A549 (cell line): ENCODE measurements at regions not wholly inside any gene's neighbourhood (a gene's known extent, or its start where the extent isn't known, plus 50 kb on each side); places are given as distances from the start of the nearest gene placed in this dataset.
"Not testable (repeated sequence)": the region's sequence is repeated elsewhere in the genome, so short reads cannot be mapped to it uniquely, and the experiment has no call there.

Experiments used
- ATAC-seq, 2 experiments: fragments of 200-7000 bp in 1 of 2; fragments of >200 bp in 1 of 2; cut with Nextera tagmentation in 1 of 2; cut with Tn5 transposase in 1 of 2; 3 replicates each; pipeline versions ENCODE4 v1.8.0 to v1.9.1; 2018 to 2020; ENCODE audit warnings: mild to moderate bottlenecking in 1 of 2, moderate library complexity in 1 of 2
- CTCF ChIA-PET: fragments of 300-600 bp; sonication (Branson Sonifier 250); formaldehyde crosslinking; extraction: SDS; loops from one replicate; lab custom pipeline; 2021; ENCODE audit warnings: antibody characterized with exemption, inconsistent platforms; lab: Yijun Ruan, JAX
- POLR2A ChIA-PET: fragments of 350-600 bp; formaldehyde crosslinking; extraction: SDS; loops from one replicate; lab custom pipeline; 2021; ENCODE audit warnings: antibody characterized with exemption, inconsistent platforms; lab: Yijun Ruan, JAX
- DNase-seq, 2 experiments: peaks; one replicate each; pipeline versions ENCODE4 v3.0.0 to v3.0.0-alpha.2; 2011 to 2016; ENCODE audit warnings: low read depth in 1 of 2, low spot score in 1 of 2
- FAIRE-seq: peaks from 2 replicates; lab custom pipeline; 2011; peaks lifted over from hg19 to GRCh38; lab: Jason Lieb, UNC
- H3K27ac ChIP-seq, 2 experiments: fragments of >200 bp; sonication (Bioruptor Twin); formaldehyde crosslinking; 3 replicates each; pipeline ENCODE4 v1.5.1; 2016 to 2017
- H3K4me1 ChIP-seq: fragments of >200 bp; sonication (Bioruptor Twin); formaldehyde crosslinking; 3 replicates; pipeline ENCODE4 v1.6.1; 2016
- H3K4me2 ChIP-seq: fragments of >200 bp; sonication (Bioruptor Twin); formaldehyde crosslinking; 3 replicates; pipeline ENCODE4 v1.6.1; 2016
- H3K4me3 ChIP-seq: fragments of >200 bp; sonication (Bioruptor Twin); formaldehyde crosslinking; 3 replicates; pipeline ENCODE4 v1.5.1; 2016
- H3K9me3 ChIP-seq: fragments of >200 bp; sonication (Bioruptor Twin); formaldehyde crosslinking; 3 replicates; pipeline ENCODE4 v1.6.1; 2016
- BHLHE40 ChIP-seq: IDR thresholded peaks from 2 replicates; pipeline ENCODE4 v1.6.1; 2012; ENCODE audit warnings: low read depth, low read length, inconsistent platforms
- CBX8 ChIP-seq: fragments of 200-600 bp; sonication (generic); IDR thresholded peaks from 2 replicates; pipeline ENCODE4 v1.6.1; 2016
- EHF ChIP-seq: fragments of 250-450 bp; sonication (Bioruptor Pico); IDR thresholded peaks from 2 replicates; pipeline ENCODE4 v1.5.0; 2020; ENCODE audit warnings: mild to moderate bottlenecking
- FOSB ChIP-seq: fragments of 250-450 bp; sonication (Bioruptor Pico); IDR thresholded peaks from 2 replicates; pipeline ENCODE4 v1.5.0; 2020; ENCODE audit warnings: mild to moderate bottlenecking, moderate library complexity
- FOSL2 ChIP-seq, 2 experiments: fragments of 450-650 bp in 1 of 2; fragments of >200 bp in 1 of 2; sonication (Bioruptor Twin) in 1 of 2; formaldehyde crosslinking; IDR thresholded peaks; 2 replicates each; pipeline versions ENCODE4 v1.5.0 to v1.6.1; 2016 to 2020; ENCODE audit warnings: mild to moderate bottlenecking in 1 of 2, moderate library complexity in 1 of 2
- HOXB13 ChIP-seq: fragments of 250-450 bp; sonication (Bioruptor Pico); IDR thresholded peaks from 2 replicates; pipeline ENCODE4 v1.5.0; 2020; ENCODE audit warnings: low read depth, mild to moderate bottlenecking, moderate library complexity
- HOXB5 ChIP-seq: fragments of 250-450 bp; sonication (Bioruptor Pico); IDR thresholded peaks from 2 replicates; pipeline ENCODE4 v1.5.0; 2020; ENCODE audit warnings: mild to moderate bottlenecking, moderate library complexity
- MYC ChIP-seq: IDR thresholded peaks from 2 replicates; pipeline ENCODE4 v1.6.1; 2012; ENCODE audit warnings: mild to moderate bottlenecking, inconsistent platforms, low read length, improper control_type of control experiment, borderline replicate concordance
- POLR2A ChIP-seq: IDR thresholded peaks from 2 replicates; pipeline ENCODE4 v1.6.1; 2012; ENCODE audit warnings: mild to moderate bottlenecking, low read length
- RNF2 ChIP-seq: fragments of 200-600 bp; sonication (generic); IDR thresholded peaks from 2 replicates; pipeline ENCODE4 v1.6.1; 2016; ENCODE audit warnings: low read depth, mild to moderate bottlenecking, antibody characterized with exemption, moderate library complexity, borderline replicate concordance
- TFCP2L1 ChIP-seq: fragments of 250-450 bp; sonication (Bioruptor Pico); IDR thresholded peaks from 2 replicates; pipeline ENCODE4 v1.5.0; 2021; ENCODE audit warnings: mild to moderate bottlenecking
- ZSCAN20 ChIP-seq: fragments of 250-450 bp; sonication (Bioruptor Pico); IDR thresholded peaks from 2 replicates; pipeline ENCODE4 v1.8.0; 2022; ENCODE audit warnings: mild to moderate bottlenecking, moderate library complexity
- WGBS: methylation state at CpG from one replicate; pipeline ENCODE4 v1.1.6; 2017; ENCODE audit errors: missing lambda C conversion rate; 5-methylcytosine and 5-hydroxymethylcytosine counted together
- TF ChIP-seq, protein P1 (sequence below): IDR thresholded peaks from 2 replicates; pipeline ENCODE4 v1.6.1; 2012
- TF ChIP-seq, protein P2 (sequence below): fragments of >200 bp; sonication (Bioruptor Twin); formaldehyde crosslinking; IDR thresholded peaks from 3 replicates; pipeline ENCODE4 v1.6.1; 2016

DNA sequence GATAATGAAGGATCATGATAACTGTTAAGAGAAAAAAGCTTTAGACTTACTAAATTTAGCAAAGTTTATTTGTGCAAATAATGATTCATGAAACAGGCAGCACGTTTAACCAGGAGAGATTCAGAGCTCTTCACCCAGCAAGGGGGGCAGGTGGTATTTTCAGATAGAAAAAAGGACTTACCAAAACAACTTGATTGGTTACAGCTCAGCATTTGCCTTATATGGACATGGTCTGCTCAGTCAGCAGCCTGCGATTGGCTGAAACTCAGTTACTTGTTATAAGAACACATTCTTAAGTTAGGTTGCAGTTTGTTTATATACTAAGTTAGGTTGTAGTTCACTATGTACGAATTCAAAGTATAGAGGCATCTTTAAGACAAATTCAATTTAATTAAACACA is 165.6 kb downstream of the DUSP10 start:
- peak in 1 of 2 experiments; percentile 59 for DNase-seq
- no peak for FAIRE-seq
- no peak overlapping the region for H3K4me2 ChIP-seq
- ATAC-seq, result peak in 1 of 2 experiments; percentile 38; a peak in 2 of 6 replicates
- no peak overlapping the region for H3K4me3 ChIP-seq
- CTCF ChIA-PET, result no interaction called here
- WGBS, result 36% methylated on average over 3 of the region's 3 CpGs
- no peak overlapping the region for H3K27ac ChIP-seq
- POLR2A ChIA-PET, result no interaction called here
- H3K4me1 ChIP-seq, result no peaks in the 10 kb centered on the region
- TF ChIP-seq BHLHE40, result no peak
- 0 out of 3 replicates have a peak, but pooled peaks cover 5% of the 10 kb centered on the region for H3K9me3 ChIP-seq

DNA sequence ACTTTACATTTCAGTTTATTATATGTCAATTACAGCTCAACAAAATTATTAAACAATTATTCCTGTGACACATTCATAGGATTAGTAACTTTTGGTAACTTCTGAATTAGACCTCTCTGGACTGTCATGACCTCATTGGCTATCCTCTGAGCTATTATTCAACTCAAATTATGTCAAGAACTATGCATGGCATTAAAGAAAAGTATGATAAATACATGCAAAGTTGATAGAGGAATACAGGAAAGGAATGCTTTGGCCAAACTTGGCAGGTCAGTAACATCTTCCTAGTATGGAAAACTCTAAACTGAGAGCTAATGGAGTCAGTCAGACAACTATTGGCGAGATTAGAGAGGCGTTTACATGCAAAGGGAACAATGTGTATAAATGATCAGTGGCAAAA is 158.4 kb downstream of the DUSP10 start:
- H3K4me2 ChIP-seq, result no peak overlapping the region
- no peaks in the 10 kb centered on the region for H3K9me3 ChIP-seq
- ChIA-PET POLR2A (no interaction called here), CTCF (interaction anchor here (0.6 kb wide), 1 partner anchor 1115 kb away, joined by 4 read pairs; no protein-coding TSS in a partner anchor)
- no peak for ATAC-seq
- FAIRE-seq, result no peak
- H3K27ac ChIP-seq, result no peak overlapping the region
- no peak for DNase-seq
- no peak for TF ChIP-seq BHLHE40
- no peak for TF ChIP-seq HOXB5 (CRISPR knock-in tag)
- TF ChIP-seq ZSCAN20 (CRISPR knock-in tag), result no peak
- no peak for TF ChIP-seq FOSB (CRISPR knock-in tag)
- TF ChIP-seq, protein P1, sequence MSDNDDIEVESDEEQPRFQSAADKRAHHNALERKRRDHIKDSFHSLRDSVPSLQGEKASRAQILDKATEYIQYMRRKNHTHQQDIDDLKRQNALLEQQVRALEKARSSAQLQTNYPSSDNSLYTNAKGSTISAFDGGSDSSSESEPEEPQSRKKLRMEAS, result no peak
- no peak for TF ChIP-seq TFCP2L1 (CRISPR knock-in tag)
- TF ChIP-seq FOSL2 (IDR thresholded peaks at IDR 0.05), result no peak
- no peak for TF ChIP-seq FOSL2 (CRISPR knock-in tag; IDR thresholded peaks at IDR 0.05)
- no peaks in the 10 kb centered on the region for H3K4me1 ChIP-seq
- H3K4me3 ChIP-seq, result no peak overlapping the region
- WGBS, result 62% methylated on average over 2 of the region's 2 CpGs

DNA sequence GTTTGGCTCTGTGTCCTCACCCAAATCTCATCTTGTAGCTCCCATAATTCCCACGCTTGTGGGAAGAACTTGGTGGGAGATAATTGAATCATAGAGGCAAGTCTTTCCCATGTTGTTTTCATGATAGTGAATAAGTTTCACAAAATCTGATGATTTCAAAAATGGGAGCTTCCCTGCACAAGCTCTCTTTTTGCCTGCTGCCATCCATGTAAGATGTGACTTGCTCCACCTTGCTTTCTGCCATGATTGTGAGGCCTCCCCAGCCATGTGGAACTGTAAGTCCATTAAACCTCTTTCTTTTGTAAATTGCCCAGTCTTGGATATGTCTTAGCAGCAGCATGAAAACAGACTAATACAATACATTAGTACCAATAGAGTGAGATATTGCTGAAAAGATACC is 154.9 kb downstream of the DUSP10 start:
- POLR2A ChIA-PET, H3K4me3 ChIP-seq, ATAC-seq, H3K27ac ChIP-seq, H3K4me2 ChIP-seq, FAIRE-seq, H3K9me3 ChIP-seq, H3K4me1 ChIP-seq, DNase-seq: not testable (repeated sequence)
- 62% methylated on average over 1 of the region's 1 CpG for WGBS
- CTCF ChIA-PET, result interaction anchor here (0.8 kb wide), 1 partner anchor 172 kb away, joined by 3 read pairs; no protein-coding TSS in a partner anchor

DNA sequence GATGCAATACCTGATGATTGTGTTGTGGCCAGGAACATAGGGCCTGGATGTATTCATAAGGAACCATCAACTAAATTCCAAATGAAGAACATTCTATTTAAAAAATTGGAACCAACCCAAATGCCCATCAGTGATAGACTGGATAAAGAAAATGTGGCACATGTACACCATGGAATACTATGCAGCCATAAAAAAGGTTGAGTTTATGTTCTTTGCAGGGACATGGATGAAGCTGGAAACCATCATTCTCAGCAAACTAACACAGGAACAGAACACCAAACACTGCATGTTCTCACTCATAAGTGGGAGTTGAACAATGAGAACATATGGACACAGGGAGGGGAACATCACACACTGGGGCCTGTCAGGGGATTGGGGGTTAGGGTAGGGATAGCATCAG is 150.6 kb downstream of the DUSP10 start:
- DNase-seq, H3K4me2 ChIP-seq, ATAC-seq, CTCF ChIA-PET, H3K4me3 ChIP-seq, H3K4me1 ChIP-seq, H3K27ac ChIP-seq, H3K9me3 ChIP-seq, POLR2A ChIA-PET, FAIRE-seq: not testable (repeated sequence)

DNA sequence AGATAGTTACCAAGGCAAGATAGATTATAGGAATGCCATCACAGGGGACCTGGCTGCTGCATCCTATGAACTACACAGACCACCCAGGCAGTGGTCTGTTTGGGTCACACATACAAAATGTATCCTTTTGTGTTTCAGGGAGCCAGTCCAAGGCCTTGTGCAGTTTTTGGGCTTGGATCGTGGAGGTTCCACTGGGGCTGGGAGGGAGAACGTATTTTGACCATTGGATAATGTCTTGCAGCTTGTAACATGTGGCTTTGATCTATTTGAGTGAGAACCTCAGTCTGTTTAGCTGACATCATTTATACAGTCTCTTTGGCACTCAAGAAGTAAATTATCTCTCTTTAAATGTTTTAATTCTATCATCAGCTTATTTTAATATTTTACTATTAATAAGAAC is 147.3 kb downstream of the DUSP10 start:
- DNase-seq (no peak), ATAC-seq (no peak), FAIRE-seq (no peak)
- Histone ChIP-seq H3K4me3 (no peak overlapping the region), H3K27ac (no peak overlapping the region), H3K4me2 (no peak overlapping the region), H3K4me1 (no peaks in the 10 kb centered on the region), H3K9me3 (no peaks in the 10 kb centered on the region)
- CTCF ChIA-PET, result interaction anchor here (0.6 kb wide), 1 partner anchor 11 kb away, joined by 4 read pairs; no protein-coding TSS in a partner anchor
- 60% methylated on average over 2 of the region's 2 CpGs for WGBS
- POLR2A ChIA-PET, result no interaction called here
- TF ChIP-seq EHF (CRISPR knock-in tag) (no peak), HOXB13 (CRISPR knock-in tag) (no peak)

DNA sequence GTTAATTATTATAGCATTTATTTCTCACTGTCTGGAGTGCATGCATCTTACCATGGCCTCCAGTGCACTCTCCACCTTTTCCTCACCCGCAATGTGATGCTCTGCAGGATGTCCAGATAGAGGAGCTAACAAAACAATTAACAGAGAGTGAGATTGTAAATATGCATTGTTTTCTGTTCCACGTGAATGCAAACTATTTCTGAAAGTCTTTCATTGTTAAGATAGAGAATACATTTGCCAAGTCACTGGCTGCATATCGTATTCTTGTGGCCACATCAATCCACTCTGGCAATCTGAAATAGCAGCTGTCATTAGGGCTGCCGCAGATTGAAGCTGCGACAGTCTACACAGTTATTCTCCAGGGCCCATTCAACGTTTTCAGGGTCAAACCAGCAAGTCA is 143.8 kb downstream of the DUSP10 start:
- Histone ChIP-seq H3K4me3 (no peak overlapping the region), H3K4me1 (0 out of 3 replicates have a peak, but pooled peaks cover 3% of the 10 kb centered on the region), H3K27ac (no peak overlapping the region), H3K4me2 (no peak overlapping the region), H3K9me3 (no peaks in the 10 kb centered on the region)
- ChIA-PET CTCF (no interaction called here), POLR2A (no interaction called here)
- ATAC-seq, result no peak
- DNase-seq, result no peak
- 62% methylated on average over 6 of the region's 6 CpGs for WGBS
- TF ChIP-seq, protein P2, sequence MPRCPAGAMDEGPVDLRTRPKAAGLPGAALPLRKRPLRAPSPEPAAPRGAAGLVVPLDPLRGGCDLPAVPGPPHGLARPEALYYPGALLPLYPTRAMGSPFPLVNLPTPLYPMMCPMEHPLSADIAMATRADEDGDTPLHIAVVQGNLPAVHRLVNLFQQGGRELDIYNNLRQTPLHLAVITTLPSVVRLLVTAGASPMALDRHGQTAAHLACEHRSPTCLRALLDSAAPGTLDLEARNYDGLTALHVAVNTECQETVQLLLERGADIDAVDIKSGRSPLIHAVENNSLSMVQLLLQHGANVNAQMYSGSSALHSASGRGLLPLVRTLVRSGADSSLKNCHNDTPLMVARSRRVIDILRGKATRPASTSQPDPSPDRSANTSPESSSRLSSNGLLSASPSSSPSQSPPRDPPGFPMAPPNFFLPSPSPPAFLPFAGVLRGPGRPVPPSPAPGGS, result no peak
- TF ChIP-seq POLR2A, result no peak
- TF ChIP-seq CBX8, result no peak
- TF ChIP-seq MYC, result no peak
- no peak for TF ChIP-seq RNF2
- FAIRE-seq, result no peak
